ENCODE measurements at regions not wholly inside any gene's neighbourhood (a gene's known extent, or its start where the extent isn't known, plus 50 kb on each side); places are given as distances from the start of the nearest gene placed in this dataset.

- TF ChIP-seq CTCF (IDR thresholded peaks at IDR 0.05) (no peak), POLR2A (IDR thresholded peaks at IDR 0.05) (no peak)
These were observed 778.1 kb downstream of the SH3BGRL start for GRCh38 chrX:81979806-81980515.
